Urinary bladder (tissue), 3 donors: ENCODE measurements at regions not wholly inside any gene's neighbourhood (a gene's known extent, or its start where the extent isn't known, plus 50 kb on each side); places are given as distances from the start of the nearest gene placed in this dataset.
"Not testable (repeated sequence)": the region's sequence is repeated elsewhere in the genome, so short reads cannot be mapped to it uniquely, and the experiment has no call there.

ENCODE experiments used
- DNase-seq: peaks from one replicate; pipeline ENCODE4 v3.0.0-alpha.2; 2015; ENCODE audit errors: extremely low spot score
- H3K27ac ChIP-seq: one replicate; pipeline ENCODE4 v1.5.1; 2013; ENCODE audit warnings: low read depth, mild to moderate bottlenecking, moderate library complexity
- H3K36me3 ChIP-seq: one replicate; pipeline ENCODE4 v1.6.1; 2013; ENCODE audit warnings: mild to moderate bottlenecking, moderate library complexity; ENCODE audit not compliant: insufficient read depth
- H3K4me1 ChIP-seq: one replicate; pipeline ENCODE4 v1.6.1; 2013; ENCODE audit warnings: mild to moderate bottlenecking, moderate library complexity; ENCODE audit not compliant: insufficient read depth
- H3K4me3 ChIP-seq: one replicate; pipeline ENCODE4 v1.5.1; 2013; ENCODE audit warnings: low read depth, low read length
- WGBS: extraction: QIAGEN DNeasy Blood & Tissue Kit; methylation state at CpG from one replicate; pipeline ENCODE4 v1.1.7; 2013; 5-methylcytosine and 5-hydroxymethylcytosine counted together
- donor health status: healthy with polysubstance abuse.
- donor health status: healthy.

DNA sequence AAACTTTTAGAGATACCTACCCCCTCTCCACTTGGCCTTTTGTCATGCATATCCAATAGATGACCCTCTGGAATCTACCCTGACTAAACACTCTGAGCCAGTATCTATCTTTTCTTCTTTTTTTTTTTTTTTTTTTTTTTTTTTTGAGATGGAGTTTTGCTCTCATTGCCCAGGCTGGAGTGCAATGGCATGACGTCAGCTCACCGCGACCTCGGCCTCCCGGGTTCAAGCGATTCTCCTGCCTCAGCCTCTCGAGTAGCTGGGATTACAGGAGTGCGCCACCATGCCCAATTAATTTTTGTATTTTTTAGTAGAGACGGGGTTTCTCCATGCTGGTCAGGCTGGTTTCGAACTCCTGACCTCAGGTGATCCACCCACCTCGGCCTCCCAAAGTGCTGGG is 50.8 kb upstream of the GRIN2B start:
- WGBS, result 94% methylated on average over 11 of the region's 11 CpGs
- H3K36me3 ChIP-seq, H3K4me3 ChIP-seq, DNase-seq, H3K27ac ChIP-seq, H3K4me1 ChIP-seq: not testable (repeated sequence)

DNA sequence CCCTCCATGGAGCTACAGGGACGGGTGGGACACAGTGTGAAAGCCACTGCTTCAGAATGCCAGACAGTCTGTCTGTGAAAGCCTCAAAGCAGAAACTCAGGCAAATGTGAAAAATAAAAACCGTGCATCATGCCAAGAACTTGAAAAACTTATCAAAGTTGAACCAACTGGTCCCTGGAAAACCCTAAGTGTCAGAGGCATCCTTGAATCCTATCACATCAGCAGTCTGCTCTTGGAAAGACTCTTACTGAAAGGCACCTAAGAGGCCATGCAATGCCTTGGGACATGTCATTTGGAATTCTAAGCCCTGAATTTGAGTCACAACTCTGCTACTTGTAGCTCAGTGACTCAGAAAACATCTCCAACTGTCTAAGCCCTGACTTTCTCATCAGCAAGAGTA is 62.4 kb upstream of the GRIN2B start:
- 34% methylated on average over 2 of the region's 2 CpGs for WGBS
- no peak for DNase-seq
- no peak overlapping the region for H3K4me3 ChIP-seq
- H3K36me3 ChIP-seq, result no peaks in the 10 kb centered on the region
- no peak overlapping the region for H3K27ac ChIP-seq
- H3K4me1 ChIP-seq, result no peaks in the 10 kb centered on the region

DNA sequence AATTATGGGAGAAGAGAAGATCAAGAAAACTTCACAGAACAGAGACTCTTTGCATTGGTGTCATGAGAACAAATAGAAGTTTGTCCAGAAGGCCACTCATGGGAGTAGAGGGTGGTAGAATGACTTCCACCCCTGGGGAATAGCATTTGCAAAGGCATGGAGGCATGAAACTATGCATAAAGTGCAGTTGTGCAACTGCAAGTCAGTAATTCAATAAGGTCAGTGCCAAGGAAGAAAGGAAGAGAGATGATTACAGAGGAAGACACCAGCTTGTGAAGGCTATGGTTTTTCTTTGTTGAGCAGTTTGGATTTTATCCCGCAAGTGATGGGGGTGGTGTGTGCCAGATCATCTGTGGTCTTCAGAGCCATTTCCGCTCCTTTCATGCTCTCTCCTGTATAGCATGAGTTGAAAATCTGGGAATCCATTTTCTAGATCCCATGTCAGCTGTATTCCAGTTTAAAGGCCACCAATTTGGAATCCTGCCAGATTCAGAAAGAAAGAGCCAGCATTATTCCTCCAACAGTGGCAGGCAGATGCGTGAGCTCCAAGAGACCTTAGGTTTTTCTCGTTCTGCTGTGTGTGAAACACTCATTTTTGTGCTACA is 67.6 kb upstream of the GRIN2B start:
- no peak for DNase-seq
- H3K4me3 ChIP-seq, result no peak overlapping the region

DNA sequence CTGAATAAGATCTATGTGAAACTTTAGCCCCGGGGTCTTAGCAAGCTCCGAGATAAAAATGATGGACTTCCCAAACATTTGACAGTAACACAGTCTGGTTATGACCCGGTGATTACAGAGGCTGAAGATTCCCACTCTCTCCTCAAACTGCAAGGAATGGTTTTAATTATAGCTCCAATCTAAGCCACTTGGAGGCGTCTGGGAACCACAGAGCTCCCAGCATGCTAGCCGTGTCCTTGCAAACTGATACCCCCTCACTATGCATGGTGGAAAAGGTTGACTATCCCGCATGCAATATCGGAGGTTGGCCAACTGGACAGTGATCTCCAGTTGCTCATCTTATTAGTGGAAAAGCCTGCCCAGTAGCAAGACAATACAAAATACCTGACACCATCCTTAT is 76.5 kb upstream of the GRIN2B start:
- Histone ChIP-seq H3K4me3 (no peak overlapping the region), H3K36me3 (no peaks in the 10 kb centered on the region), H3K4me1 (no peaks in the 10 kb centered on the region), H3K27ac (no peak overlapping the region)
- DNase-seq, result no peak
- 36% methylated on average over 7 of the region's 7 CpGs for WGBS

More for the DNA sequence above, 67.6 kb upstream of the GRIN2B start:
- Histone ChIP-seq H3K27ac (no peak overlapping the region), H3K4me1 (no peaks in the 10 kb centered on the region), H3K36me3 (no peaks in the 10 kb centered on the region)
- WGBS, result 81% methylated on average over 4 of the region's 4 CpGs

DNA sequence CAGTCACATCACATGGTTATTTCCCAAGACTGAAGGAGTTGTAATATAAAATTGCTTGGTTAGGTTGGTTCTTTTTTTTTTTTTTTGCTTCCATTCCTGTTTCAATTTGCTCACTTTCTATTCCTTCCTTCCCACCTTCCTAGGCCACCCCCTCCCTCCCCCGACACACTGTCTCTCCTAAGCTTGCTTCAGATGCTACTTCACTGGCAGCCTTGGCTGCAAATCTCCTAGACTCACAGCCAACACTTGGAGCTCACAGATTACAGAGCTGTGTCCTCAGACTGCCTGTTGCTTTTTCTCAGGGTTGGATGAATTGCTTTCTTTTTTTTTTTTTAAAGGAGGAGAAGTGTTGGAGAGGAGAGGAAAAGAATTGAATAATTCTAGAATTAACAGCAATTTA is 77.3 kb upstream of the GRIN2B start:
- Histone ChIP-seq H3K4me1 (no peaks in the 10 kb centered on the region), H3K36me3 (no peaks in the 10 kb centered on the region), H3K27ac (no peak overlapping the region), H3K4me3 (no peak overlapping the region)
- WGBS, result 74% methylated on average over 1 of the region's 1 CpG
- no peak for DNase-seq

DNA sequence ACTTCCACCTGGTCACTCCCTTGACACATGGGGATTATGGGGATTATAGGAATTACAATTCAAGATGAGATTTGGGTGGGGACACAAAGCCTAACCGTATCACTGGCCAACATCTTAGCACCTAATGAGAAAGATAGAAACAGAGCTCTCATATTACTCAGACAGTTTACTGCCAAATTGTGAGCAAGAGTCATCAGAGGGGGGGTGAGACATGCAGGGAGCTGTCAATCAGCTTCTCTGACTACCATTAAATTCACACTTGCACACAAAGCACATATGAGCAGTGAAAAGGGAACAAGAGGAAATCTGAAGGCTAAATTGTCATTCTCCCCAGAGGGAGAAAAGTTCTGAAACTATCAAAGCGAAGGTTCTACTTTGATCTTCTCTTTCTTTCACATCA is 78.1 kb upstream of the GRIN2B start:
- no peak for DNase-seq
- WGBS, result 60% methylated on average over 2 of the region's 2 CpGs
- H3K27ac ChIP-seq, result no peak overlapping the region
- no peak overlapping the region for H3K4me3 ChIP-seq
- no peaks in the 10 kb centered on the region for H3K36me3 ChIP-seq
- no peaks in the 10 kb centered on the region for H3K4me1 ChIP-seq

DNA sequence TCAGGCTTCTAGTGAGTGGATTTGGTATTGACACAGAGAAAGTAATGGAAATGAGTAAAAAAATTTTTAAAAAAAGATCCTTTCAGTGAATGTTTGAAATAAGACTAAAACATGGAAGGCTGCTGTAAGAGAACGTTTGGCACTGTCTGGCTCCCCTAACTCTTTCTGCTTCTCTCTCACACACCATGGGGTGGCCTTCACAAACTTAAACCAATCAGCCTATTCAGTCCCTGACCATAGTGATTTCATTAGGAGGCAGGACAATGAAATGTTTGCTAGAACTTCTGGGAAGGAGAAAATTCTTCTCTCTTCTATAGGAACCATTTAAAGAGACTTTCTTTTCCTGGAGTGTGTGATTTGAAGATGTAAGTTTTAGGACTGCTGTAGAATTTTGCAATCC is 84.2 kb upstream of the GRIN2B start:
- no peaks in the 10 kb centered on the region for H3K36me3 ChIP-seq
- no peaks in the 10 kb centered on the region for H3K4me1 ChIP-seq
- H3K27ac ChIP-seq, result no peak overlapping the region
- 35% methylated on average over 1 of the region's 1 CpG for WGBS
- H3K4me3 ChIP-seq, result no peak overlapping the region
- DNase-seq, result no peak

DNA sequence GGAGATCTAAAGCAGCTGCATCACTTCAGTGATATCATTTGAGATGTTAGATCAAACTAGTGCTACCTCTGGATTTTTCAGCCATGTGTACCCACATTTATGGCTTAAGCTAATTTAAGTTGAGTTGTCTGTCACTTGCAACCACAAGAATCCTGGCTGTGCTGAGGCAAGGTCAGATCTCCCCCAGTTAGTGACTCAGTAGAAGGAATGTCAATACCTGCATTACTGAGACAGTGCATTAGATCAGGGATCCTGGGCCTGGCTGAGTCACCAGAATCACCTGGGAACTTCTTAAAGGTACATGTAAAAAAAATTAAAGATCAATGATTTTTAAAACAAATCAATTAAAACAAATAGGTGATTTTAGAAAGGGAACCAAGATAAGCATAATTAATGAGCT is 84.6 kb upstream of the GRIN2B start:
- Histone ChIP-seq H3K36me3 (no peaks in the 10 kb centered on the region), H3K4me1 (no peaks in the 10 kb centered on the region), H3K4me3 (no peak overlapping the region), H3K27ac (no peak overlapping the region)
- DNase-seq, result no peak

DNA sequence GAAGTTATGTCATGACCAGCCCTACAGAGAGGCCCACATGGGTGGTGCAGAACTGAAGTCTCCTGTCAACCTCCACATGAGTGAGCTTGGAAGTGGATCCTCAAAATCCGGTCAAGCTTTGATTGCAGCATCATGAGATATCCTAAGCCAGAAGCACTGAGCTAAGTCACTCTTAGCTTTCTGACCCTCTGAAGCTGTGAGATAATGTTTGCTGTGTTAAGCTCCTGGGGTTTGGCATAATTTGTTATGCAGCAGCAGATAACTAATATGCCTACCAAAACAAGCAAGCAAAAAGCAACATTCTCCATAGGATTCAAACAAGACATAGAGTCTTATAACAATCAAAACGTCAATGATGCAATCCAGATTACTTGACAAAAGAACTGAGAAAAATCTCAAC is 87.6 kb upstream of the GRIN2B start:
- 78% methylated on average over 2 of the region's 2 CpGs for WGBS
- Histone ChIP-seq H3K4me3 (no peak overlapping the region), H3K27ac (no peak overlapping the region), H3K4me1 (no peaks in the 10 kb centered on the region), H3K36me3 (no peaks in the 10 kb centered on the region)
- DNase-seq, result no peak

DNA sequence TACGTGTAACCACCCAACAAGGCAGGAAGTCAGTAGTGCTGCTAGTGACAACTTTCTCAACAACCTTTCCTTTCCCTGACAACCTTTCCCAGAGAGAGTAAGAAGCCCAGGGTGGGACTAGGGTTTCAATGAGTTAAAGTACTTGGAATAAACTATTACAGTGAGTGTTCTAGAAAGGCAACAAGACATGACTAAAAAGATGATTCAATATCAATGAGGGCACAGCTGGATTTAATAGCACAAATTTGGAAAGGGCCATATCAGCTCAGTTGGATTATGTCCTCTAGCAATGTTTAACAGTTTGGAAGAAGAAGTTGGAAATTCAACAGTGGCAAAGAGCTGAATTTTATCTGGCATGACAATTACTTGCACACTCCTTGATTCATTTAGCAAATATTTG is 90.4 kb upstream of the GRIN2B start:
- no peak for DNase-seq
- Histone ChIP-seq H3K4me3 (no peak overlapping the region), H3K27ac (no peak overlapping the region), H3K4me1 (no peaks in the 10 kb centered on the region), H3K36me3 (no peaks in the 10 kb centered on the region)
- 55% methylated on average over 1 of the region's 1 CpG for WGBS

DNA sequence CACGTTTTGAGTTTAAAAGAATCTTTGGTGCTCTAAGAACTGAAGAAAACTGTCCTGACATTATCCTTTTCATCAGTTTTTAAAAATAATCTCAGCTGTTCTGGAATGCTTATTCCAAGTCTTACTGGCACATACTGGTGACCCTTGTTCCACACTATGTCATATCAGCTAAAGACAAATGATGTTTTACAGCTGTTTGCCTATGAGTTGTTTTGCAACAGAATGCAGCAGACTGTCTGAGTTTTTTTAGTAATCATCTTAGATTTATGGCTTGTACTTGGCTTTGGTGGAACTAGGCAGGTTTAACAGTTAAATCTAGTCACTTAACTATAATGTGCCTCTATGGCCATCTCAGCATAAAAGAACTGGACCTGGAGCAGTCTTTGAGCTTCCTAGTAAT is 91.6 kb upstream of the GRIN2B start:
- Histone ChIP-seq H3K4me1 (no peaks in the 10 kb centered on the region), H3K27ac (no peak overlapping the region), H3K36me3 (no peaks in the 10 kb centered on the region), H3K4me3 (no peak overlapping the region)
- DNase-seq, result no peak
- 16% methylated on average over 1 of the region's 1 CpG for WGBS

DNA sequence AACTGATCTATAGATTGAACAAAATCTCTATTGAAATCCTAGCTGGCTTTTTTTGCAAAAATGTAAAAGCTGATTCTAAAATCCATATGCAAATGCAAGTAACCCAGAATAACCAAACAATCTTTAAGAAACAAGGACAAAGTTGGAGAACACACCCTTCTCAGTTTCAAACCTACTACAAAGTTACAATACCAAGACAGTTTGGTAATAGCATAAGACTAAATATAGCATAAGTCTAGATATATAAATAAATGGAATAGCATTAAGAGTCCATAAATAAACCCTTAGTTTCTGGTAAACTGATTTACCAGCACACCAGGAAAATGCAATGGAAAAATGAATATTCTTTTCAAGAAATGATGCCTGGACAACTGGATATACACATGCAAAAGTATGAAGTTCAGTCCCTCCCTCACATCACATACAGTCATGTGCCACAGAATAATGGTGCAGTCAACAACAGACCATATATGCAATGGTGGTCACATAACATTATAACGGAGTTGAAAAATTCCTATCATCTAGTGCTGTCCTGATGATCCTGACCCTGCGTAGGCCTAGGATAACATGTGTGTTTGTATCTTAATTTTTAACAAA is 94.5 kb upstream of the GRIN2B start:
- no peaks in the 10 kb centered on the region for H3K4me1 ChIP-seq
- DNase-seq, result no peak
- no peaks in the 10 kb centered on the region for H3K36me3 ChIP-seq
- WGBS, result 78% methylated on average over 2 of the region's 2 CpGs
- H3K4me3 ChIP-seq, result no peak overlapping the region
- H3K27ac ChIP-seq, result no peak overlapping the region

DNA sequence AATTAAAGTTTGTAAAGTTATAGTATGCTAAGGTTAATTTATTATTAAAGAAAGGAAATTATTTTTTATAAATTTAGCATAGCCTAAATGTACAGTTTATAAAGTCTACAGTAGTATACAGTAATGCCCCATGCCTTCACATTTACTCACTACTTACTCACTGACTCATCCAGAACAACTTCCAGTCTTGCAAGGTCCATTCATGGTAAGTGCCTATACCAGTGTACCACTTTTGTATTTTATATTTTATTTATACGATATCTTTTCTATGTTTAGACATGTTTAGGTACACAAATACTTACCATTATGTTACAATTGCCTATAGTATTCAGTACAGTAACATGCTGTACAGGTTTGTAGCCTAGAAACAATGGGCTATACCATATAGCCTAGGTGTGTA is 95.1 kb upstream of the GRIN2B start:
- whole genome bisulfite sequencing, result 91% methylated on average over 1 of the region's 1 CpG
- H3K4me3 ChIP-seq, result no peak overlapping the region
- no peaks in the 10 kb centered on the region for H3K36me3 ChIP-seq
- no peaks in the 10 kb centered on the region for H3K4me1 ChIP-seq
- no peak overlapping the region for H3K27ac ChIP-seq
- DNase-seq, result no peak

DNA sequence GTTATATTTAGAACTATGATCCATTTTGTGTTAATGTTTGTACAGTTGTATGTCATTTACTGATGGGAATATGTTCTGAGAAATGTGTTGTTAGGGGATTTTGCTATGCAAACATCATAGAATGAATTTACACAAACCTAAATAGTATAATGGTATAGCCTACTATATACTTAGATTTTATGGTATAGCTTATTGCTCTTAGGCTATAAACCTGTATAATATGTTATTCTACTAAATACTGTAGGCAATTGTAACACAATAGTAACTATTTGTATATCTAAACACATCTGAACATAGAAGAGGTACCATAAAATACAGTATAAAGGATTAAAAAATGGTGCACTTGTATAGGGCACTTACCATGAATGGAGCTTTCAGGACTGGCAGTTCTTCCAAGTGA is 105.4 kb upstream of the GRIN2B start:
- Histone ChIP-seq H3K27ac (no peak overlapping the region), H3K4me3 (no peak overlapping the region), H3K4me1 (no peaks in the 10 kb centered on the region), H3K36me3 (no peaks in the 10 kb centered on the region)
- DNase-seq, result no peak

DNA sequence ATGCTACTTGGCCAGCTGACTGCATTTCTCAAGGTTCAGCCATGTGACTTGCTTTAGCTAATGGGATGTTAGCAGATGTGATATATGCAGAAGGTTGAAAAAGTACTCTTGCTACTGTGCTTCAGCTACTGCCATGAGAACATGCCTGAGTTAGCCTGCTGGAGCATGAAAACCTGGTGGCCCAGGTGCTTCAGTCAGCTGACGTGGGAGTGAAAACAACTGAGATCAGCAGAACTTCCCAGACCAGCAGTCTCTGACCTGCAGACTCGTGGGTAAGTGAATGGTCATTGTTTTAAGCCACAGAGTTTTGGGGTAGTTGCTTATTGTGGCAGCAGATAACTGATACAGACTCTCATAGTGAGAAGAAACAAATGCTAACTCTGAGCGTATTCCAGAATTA is 118.6 kb upstream of the GRIN2B start:
- WGBS, result 75% methylated on average over 3 of the region's 3 CpGs
- H3K36me3 ChIP-seq, result no peaks in the 10 kb centered on the region
- no peak overlapping the region for H3K27ac ChIP-seq
- no peaks in the 10 kb centered on the region for H3K4me1 ChIP-seq
- DNase-seq, result no peak
- H3K4me3 ChIP-seq, result no peak overlapping the region
